Brain microvascular endothelial cell (primary cell): ENCODE measurements at regions not wholly inside any gene's neighbourhood (a gene's known extent, or its start where the extent isn't known, plus 50 kb on each side); places are given as distances from the start of the nearest gene placed in this dataset.

ENCODE experiments used
- DNase-seq: peaks from one replicate; pipeline ENCODE4 v3.0.0-alpha.2; 2020
- H3K27ac ChIP-seq: fragments of 250-450 bp; sonication (Bioruptor Pico); 2 replicates; pipeline ENCODE4 v1.5.1; 2020; ENCODE audit warnings: mild to moderate bottlenecking, moderate library complexity
- H3K27me3 ChIP-seq: fragments of 250-450 bp; sonication (Bioruptor Pico); replicated peaks from 2 replicates; pipeline ENCODE4 v1.5.1; 2020; ENCODE audit warnings: mild to moderate bottlenecking
- H3K36me3 ChIP-seq: fragments of 250-450 bp; sonication (Bioruptor Pico); replicated peaks from 2 replicates; pipeline ENCODE4 v1.5.1; 2020; ENCODE audit warnings: mild to moderate bottlenecking
- H3K4me3 ChIP-seq: 2 replicates; pipeline ENCODE4 v1.5.1; 2011; ENCODE audit warnings: low read depth, mild to moderate bottlenecking, control low read depth, low read length, moderate library complexity
- in situ Hi-C: cut with HindIII; loops from 2 replicates; pipeline ENCODE4 v1.10.0; 2017; ENCODE audit warnings: low sequenced_read_pairs, low pct_ligation_motif_present
- TF ChIP-seq, protein P1 (sequence below): IDR thresholded peaks from 2 replicates; pipeline ENCODE4 v1.5.1; 2011; ENCODE audit warnings: low read depth, mild to moderate bottlenecking, moderate library complexity, low read length, control low read depth, inconsistent platforms; ENCODE audit errors: missing control alignments

DNA sequence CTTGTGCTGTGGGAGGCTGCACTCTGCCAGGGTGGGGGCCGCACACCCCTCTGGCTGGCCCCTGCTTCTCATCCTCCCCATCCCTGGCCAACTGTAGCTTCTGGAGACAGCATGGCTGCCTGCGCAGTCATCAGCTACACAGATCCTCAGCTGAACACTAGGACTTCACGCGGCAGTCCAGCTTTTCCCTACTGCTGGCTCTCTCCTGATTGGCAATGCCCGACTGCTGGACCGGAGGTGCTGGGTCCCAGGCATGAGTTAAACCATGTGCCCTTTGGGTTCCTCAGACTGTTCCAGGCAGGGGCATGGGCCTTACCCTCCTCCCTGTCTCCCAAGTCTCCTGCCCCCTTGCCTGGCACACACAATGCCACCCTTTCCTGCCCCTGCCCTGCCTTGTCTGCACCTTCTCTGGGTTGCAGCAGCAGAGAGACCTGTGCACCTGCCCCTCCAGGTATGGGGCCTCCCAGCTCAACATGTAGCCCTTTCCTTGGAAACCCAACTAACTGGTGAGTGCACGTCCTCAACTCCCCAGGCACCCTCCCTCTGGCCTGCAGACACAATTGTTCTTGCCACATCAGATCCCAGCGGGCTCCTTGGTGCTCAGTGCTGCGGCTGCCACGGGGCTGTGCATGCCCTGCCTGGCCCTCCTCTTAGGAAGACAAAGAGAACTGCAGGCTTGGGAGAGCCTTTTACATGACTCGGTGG is 1039.2 kb downstream of the TBC1D22A start:
- Histone ChIP-seq H3K27ac (no peak overlapping the region), H3K36me3 (no peaks in the 10 kb centered on the region), H3K4me3 (no peak overlapping the region), H3K27me3 (no peaks in the 10 kb centered on the region)
- in situ Hi-C loops: no loop called here
- DNase-seq: no peak
- TF ChIP-seq, protein P1, sequence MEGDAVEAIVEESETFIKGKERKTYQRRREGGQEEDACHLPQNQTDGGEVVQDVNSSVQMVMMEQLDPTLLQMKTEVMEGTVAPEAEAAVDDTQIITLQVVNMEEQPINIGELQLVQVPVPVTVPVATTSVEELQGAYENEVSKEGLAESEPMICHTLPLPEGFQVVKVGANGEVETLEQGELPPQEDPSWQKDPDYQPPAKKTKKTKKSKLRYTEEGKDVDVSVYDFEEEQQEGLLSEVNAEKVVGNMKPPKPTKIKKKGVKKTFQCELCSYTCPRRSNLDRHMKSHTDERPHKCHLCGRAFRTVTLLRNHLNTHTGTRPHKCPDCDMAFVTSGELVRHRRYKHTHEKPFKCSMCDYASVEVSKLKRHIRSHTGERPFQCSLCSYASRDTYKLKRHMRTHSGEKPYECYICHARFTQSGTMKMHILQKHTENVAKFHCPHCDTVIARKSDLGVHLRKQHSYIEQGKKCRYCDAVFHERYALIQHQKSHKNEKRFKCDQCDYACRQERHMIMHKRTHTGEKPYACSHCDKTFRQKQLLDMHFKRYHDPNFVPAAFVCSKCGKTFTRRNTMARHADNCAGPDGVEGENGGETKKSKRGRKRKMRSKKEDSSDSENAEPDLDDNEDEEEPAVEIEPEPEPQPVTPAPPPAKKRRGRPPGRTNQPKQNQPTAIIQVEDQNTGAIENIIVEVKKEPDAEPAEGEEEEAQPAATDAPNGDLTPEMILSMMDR: no peak

DNA sequence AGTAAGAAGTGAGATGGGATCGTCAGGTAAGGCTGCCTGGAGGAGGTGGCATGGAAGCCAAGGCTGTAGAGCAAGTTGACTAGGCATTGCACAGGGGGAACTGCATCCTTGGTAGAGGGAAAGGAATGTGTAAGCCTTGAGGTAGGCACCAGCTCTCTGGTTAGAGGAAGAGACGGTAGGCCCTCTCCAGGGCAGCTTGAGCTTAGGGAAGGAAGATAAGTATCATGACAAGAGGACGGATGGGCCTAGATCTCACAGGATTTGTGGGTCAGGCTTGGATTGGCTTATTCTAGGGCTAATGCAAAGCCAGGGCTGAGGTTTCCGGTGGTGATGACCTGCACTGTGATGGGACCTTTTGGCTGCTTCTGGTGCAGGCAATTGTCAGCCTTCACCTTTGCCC is 1035.8 kb downstream of the TBC1D22A start:
- Histone ChIP-seq H3K27ac (no peak overlapping the region), H3K36me3 (no peaks in the 10 kb centered on the region), H3K4me3 (no peak overlapping the region), H3K27me3 (no peaks in the 10 kb centered on the region)
- in situ Hi-C loops: no loop called here
- TF ChIP-seq, protein P1: no peak
- DNase-seq: no peak

DNA sequence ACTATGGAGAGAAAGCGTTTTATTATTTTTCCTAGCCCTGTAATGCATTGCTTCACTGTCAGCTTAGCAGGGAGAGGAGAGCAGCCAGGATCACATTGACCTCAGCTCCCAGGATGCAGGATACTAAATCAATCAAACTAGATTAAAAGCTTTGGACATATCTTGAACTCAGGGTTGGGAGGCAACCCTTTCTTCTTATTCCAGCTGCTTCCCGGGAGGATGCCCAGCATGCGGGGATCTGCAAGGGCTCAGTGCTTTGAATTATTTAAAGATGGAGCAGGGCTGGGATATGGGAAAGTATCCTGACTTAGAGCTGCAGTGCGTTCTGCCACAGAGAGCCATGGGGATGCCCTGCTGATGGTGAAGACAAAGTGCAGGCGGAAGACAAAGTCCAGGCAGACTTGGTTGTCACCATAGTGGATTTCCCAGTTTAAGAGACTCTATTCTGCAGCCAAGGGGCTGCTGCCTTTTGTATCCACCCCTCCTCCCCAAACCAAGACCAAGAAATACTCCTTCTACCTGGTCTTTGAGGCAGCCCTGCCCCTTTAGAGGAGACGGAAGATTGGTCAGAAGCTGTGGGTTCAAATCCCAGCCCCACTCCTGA is 1035.0 kb downstream of the TBC1D22A start:
- TF ChIP-seq, protein P1: no peak
- in situ Hi-C loops: no loop called here
- no peaks in the 10 kb centered on the region for H3K27me3 ChIP-seq
- no peak overlapping the region for H3K4me3 ChIP-seq
- no peak for DNase-seq
- no peak overlapping the region for H3K27ac ChIP-seq
- H3K36me3 ChIP-seq: no peaks in the 10 kb centered on the region

DNA sequence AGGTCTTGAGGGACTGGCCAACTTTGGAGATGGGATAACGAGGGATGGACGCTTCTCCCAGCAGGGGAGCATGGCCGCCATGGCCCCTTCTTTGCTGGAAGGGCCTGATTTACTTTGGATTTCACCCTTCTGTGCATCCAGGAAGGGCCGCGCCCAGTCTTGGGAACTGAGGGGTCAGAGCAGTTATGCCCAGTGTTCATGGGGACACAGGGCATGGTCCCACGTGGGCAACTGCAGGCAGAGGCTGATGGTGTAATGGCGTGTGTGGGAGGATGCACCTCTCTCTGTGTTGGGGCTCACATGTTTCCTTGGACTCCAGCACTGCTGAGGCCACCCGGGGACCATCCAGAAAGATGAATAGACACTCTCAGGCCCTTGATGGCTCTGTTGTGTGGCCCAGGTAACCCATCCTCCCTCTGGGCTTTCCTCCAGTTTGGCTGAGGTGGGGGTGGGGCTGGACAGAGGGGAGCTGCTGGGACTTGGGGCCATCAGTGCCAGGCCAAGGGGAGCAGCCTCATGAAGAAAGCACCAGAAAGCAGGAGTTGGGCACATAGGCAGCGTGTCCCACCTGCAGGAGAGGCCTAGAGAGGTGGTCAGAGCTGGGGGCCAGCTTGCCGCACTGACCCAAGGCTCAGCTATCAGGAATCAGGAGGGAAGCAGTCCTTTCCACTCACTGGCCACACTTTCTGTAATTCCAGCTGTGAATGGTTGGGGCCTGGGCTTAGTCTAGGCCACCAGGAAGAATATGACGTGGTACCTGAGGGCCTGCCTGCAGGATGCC is 1033.9 kb downstream of the TBC1D22A start:
- in situ Hi-C loops: no loop called here
- Histone ChIP-seq H3K36me3 (no peaks in the 10 kb centered on the region), H3K27me3 (no peaks in the 10 kb centered on the region), H3K27ac (no peak overlapping the region), H3K4me3 (no peak overlapping the region)
- no peak for DNase-seq
- TF ChIP-seq, protein P1: no peak

DNA sequence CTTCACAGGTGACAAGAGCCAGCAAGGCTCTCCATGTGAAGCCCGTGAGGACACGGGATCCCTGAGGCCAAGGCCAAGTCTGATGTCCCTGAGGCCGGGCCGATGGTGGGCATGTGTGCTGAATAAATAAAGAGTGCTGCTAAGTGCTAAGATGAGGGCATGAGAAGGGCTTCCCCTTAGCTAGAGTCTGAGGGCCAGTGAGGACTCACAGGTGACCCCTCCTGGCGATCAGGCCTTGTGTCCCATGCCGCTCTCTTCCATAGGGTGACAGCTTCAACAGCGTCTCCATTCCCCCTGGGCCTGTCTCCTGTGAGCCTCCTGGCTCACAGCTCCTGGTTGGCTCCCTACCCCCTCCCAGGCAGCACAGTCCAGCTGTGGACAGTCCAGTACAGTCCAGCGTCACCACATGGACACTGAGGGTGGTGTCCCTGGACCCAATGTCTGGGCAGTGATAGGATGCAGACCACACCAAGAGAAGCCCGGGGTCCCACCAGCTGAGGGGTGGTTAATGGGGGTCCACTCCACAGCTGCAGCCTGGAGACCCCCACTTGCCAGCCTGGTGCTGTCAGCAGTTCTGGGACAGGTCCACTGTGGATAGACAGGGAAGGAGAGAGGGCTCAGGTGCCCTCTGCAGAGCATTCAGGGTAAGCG is 1033.2 kb downstream of the TBC1D22A start:
- in situ Hi-C loops: no loop called here
- no peak for DNase-seq
- H3K4me3 ChIP-seq: no peak overlapping the region
- no peaks in the 10 kb centered on the region for H3K36me3 ChIP-seq
- H3K27me3 ChIP-seq: no peaks in the 10 kb centered on the region
- H3K27ac ChIP-seq: no peak overlapping the region
- TF ChIP-seq, protein P1: no peak
